GM12873 (cell line): ENCODE measurements at regions not wholly inside any gene's neighbourhood (a gene's known extent, or its start where the extent isn't known, plus 50 kb on each side); places are given as distances from the start of the nearest gene placed in this dataset.

Experiments used
- TF ChIP-seq, protein P1 (sequence below): IDR thresholded peaks from 2 replicates; pipeline ENCODE4 v1.5.1; 2012; ENCODE audit warnings: low read depth, mild to moderate bottlenecking, moderate library complexity, low read length, control low read depth; ENCODE audit not compliant: insufficient read depth; ENCODE audit errors: missing control alignments

DNA sequence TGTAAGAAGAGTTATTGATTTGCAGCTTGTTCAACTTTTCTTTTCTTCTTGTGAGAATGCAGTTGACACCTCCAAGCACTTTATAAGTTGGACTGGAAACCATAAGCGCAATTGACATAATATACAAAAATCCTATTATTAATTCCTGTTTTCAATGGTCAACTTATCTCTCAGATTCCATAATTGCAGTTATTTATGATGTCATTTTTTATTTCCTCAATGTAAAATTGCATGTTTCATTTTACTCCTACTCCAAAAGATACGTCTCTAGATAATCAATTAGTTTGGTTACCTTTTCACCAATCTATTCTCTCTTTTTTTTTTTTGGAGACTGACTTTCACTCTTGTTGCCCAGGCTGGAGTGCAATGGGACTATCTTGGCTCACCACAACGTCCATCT, 1416.1 kb upstream of the CDH6 start:
- TF ChIP-seq, protein P1, sequence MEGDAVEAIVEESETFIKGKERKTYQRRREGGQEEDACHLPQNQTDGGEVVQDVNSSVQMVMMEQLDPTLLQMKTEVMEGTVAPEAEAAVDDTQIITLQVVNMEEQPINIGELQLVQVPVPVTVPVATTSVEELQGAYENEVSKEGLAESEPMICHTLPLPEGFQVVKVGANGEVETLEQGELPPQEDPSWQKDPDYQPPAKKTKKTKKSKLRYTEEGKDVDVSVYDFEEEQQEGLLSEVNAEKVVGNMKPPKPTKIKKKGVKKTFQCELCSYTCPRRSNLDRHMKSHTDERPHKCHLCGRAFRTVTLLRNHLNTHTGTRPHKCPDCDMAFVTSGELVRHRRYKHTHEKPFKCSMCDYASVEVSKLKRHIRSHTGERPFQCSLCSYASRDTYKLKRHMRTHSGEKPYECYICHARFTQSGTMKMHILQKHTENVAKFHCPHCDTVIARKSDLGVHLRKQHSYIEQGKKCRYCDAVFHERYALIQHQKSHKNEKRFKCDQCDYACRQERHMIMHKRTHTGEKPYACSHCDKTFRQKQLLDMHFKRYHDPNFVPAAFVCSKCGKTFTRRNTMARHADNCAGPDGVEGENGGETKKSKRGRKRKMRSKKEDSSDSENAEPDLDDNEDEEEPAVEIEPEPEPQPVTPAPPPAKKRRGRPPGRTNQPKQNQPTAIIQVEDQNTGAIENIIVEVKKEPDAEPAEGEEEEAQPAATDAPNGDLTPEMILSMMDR: no peak

- TF ChIP-seq, protein P1: no peak
Observed at GRCh38 chr5:29770936-29771335, 1422.5 kb upstream of the CDH6 start.

- TF ChIP-seq, protein P1: no peak
Observed at GRCh38 chr5:29769474-29769873, 1424.0 kb upstream of the CDH6 start.

- TF ChIP-seq, protein P1: no peak
Observed at GRCh38 chr5:29758986-29759421, 1434.5 kb upstream of the CDH6 start.

GRCh38 chr5:29750453-29750852, 1443.0 kb upstream of the CDH6 start:
- TF ChIP-seq, protein P1: no peak

DNA sequence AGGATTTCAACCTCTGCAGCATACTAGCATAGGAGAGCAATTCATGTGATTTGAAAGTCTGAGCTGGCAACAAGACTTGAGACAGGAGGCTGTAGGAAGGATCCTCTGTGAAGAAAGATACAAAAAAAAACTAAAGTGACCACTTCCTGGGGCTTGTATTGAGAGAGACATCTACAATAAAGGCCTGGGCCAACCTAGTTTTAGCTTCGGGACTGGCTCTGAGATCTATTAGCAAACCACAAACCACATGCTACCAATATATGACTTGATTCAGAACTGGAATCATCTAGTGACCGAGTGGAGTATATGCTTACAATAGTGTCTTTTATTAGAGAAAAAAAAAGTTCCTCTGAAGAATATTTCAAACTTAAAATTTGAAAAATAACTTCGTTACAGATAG, 1448.9 kb upstream of the CDH6 start:
- TF ChIP-seq, protein P1: no peak

- TF ChIP-seq, protein P1: no peak
Observed at GRCh38 chr5:29720954-29721353, 1472.5 kb upstream of the CDH6 start.

- TF ChIP-seq, protein P1: no peak
Observed at GRCh38 chr5:29719171-29719570, 1474.3 kb upstream of the CDH6 start.
